Activated CD8-positive, alpha-beta memory T cell treated with anti-CD3 and anti-CD28 coated beads for 48 hours (primary cell): ENCODE measurements at regions not wholly inside any gene's neighbourhood (a gene's known extent, or its start where the extent isn't known, plus 50 kb on each side); places are given as distances from the start of the nearest gene placed in this dataset.

Source experiments
- DNase-seq, 3 experiments: peaks; one replicate each; pipeline ENCODE4 v3.0.0-alpha.2; 2020; ENCODE audit warnings: low read depth in 2 of 3, low spot score in 2 of 3

DNA sequence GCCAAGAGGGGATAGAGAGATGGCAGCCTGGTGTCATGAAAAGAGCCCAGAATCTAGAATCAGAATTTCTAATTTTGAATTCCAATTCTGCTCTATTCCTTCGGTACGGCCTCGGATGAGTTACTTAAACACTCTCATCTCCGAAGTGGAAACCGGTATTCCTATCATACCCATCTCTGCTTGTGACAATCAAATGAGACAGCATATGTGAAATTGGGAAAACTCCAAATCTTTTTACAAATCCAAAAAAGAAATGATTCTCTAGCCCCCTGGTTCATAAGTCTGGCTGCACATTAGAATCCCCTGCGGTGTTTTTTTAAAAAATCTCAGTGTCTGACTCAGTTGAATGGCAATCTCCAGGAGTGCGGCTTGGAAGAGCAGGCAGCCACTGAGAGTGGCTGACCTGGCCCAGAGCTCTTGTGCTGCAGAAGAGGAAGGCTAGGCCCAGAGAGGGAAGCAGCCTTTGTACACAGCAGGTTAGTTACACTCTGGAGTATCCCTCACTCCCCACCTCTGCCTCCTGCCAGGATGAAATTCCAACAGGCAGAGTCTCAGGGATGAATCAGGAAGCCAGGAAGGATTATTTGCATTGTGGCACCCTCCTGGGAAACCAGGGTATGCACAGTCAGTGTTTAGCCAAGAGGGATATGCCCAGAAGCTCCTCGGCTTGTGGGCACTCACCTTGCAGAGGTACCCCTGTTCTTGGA is 93.6 kb upstream of the ISX start:
- DNase-seq, result no peak

DNA sequence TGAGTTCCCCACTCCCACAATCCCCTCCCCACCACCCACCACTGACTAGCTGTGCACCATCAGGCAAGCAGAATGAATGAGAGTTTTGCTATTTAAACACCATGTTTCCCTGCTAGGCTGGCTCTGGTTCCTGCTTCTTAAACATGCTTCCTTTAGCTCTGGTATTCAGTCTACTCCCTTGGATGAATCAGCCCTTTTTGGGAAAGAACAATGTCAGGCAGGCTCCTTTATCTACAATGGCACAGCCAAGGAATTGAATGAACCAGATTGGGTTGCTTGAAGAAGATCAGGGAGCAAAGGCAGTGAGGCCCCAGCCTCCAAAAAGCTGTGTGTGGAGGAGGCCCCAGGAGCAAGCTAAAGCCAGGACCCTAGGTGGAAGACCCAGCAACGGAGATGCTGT is 92.9 kb upstream of the ISX start:
- DNase-seq, result no peak

- no peak for DNase-seq
Measured at GRCh38 chr22:34973926-34974325, 92.0 kb upstream of the ISX start.

DNA sequence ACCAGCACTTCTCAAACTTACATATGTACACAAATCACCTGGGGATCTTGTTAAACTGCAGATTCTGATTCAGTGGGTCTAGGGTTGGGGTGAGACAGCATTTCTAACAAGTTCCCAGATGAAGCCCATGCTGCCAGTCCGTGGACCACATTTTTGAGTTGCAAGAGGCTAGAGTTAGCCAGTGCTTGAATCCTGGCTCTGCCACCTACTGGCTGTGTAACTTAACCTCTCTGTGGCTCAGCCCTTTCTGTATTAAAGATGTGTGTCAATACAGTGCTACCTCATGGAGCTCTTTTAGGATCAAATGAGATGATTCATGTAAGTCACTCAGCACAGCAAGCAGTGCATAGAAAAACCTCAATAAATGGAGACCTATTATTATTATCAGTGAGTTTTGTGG is 90.2 kb upstream of the ISX start:
- no peak for DNase-seq

- no peak for DNase-seq
Measured at GRCh38 chr22:34976474-34976873, 89.5 kb upstream of the ISX start.

- no peak for DNase-seq
Measured at GRCh38 chr22:34976886-34977285, 89.1 kb upstream of the ISX start.

GRCh38 chr22:34986523-34986922 is 79.4 kb upstream of the ISX start:
- no peak for DNase-seq

GRCh38 chr22:34992672-34993071 is 73.3 kb upstream of the ISX start:
- no peak for DNase-seq

- DNase-seq, result no peak
Measured at GRCh38 chr22:34993548-34993947, 72.4 kb upstream of the ISX start.

DNA sequence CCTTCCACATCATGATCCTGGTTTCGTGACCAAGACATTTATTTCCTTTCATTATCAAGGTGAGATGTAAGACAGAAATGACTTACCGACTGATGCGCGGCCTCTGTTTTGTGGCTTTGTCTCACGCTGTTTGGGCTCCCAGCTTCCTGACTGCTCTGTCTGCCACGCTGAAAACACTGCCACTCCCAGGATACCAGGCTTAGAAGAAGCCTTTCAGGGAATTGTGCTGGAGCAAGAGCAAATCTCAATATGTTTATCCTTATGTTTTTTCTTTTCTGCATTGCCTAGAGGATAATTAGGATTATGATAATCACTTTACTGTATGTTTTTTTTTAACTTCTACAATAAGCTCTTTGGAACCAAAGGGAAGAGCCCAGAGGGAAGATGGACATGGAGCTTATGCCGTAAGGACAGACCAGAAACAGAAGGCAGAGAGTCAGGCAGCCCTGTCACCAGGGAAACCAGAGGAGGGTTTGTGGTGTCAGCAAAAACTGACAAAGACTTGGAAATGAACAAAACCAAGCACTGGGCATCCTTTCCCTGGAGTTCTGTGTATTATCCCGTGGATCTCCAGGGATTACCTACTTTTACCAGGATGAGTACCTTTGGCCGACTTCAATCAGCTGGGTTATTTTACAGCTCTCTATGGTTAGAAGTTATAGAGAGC is 68.2 kb upstream of the ISX start:
- no peak for DNase-seq

- DNase-seq, result no peak
Measured at GRCh38 chr22:34998921-34999320, 67.0 kb upstream of the ISX start.

GRCh38 chr22:35008213-35008612 is 57.7 kb upstream of the ISX start:
- no peak for DNase-seq

DNA sequence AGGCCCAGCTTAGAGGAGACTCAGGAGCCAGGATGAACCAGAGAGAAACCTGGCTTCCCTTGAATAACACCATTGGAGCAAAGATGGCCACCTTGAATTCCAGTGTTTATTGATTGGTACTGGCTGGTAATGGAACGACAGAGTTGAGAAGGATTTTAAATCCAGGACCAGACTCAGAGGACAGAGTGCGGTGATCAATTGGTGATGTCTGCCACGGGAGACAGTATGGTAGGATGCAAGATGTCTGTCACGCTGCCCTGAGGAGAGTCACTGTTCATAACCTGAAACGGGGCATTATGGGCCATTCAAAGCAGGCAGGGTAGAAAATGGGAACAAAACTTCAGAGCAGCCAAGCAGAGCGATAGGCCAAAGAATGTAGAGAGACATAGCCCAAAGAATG is 55.4 kb upstream of the ISX start:
- no peak for DNase-seq

DNA sequence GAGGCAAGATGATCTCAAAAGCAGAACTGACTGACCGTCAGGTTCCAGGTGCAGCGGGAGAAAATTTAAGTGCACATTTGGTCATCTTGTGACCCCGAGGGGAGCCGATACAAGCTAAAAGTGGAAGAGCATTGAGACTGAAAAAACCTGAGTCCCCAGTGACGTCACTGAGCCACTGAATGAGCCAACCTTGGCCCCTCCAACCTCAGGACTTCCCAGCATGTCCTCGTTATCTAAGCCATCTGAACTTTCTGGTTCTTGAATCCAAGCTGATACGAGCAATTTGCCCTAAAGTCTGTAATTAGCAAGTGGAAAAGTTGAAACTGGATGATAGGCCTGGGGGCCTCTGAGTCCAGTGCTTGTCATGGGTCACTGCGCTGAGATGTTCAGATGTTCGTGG is 51.1 kb upstream of the ISX start:
- DNase-seq, result no peak
